ENCODE measurements at regions not wholly inside any gene's neighbourhood (a gene's known extent, or its start where the extent isn't known, plus 50 kb on each side); places are given as distances from the start of the nearest gene placed in this dataset.
A peak's percentile ranks its signal among the peaks of the same experiment; 100 is the strongest.

GRCh38 chr9:16202914-16203728 lies 650.3 kb downstream of the CCDC171 start:
- DNase-seq, result no peak

- no peak for DNase-seq
Observed at GRCh38 chr9:16203729-16204573, 651.1 kb downstream of the CCDC171 start.

GRCh38 chr9:16205455-16205854 lies 652.6 kb downstream of the CCDC171 start:
- DNase-seq, result no peak

GRCh38 chr9:16206518-16206917 lies 653.7 kb downstream of the CCDC171 start:
- DNase-seq, result no peak

GRCh38 chr9:16207161-16207560 lies 654.3 kb downstream of the CCDC171 start:
- DNase-seq, result peak; percentile 35

GRCh38 chr9:16210440-16210839 lies 657.6 kb downstream of the CCDC171 start:
- DNase-seq, result no peak

- no peak for DNase-seq
Observed at GRCh38 chr9:16211946-16212345, 658.5 kb downstream of the BNC2 start.

GRCh38 chr9:16213781-16214515 lies 656.5 kb downstream of the BNC2 start:
- peak; percentile 79 for DNase-seq

- no peak for DNase-seq
Observed at GRCh38 chr9:16214677-16215352, 655.7 kb downstream of the BNC2 start.

- DNase-seq, result peak; percentile 23
Observed at GRCh38 chr9:16215353-16215680, 655.2 kb downstream of the BNC2 start.

- DNase-seq, result no peak
Observed at GRCh38 chr9:16217943-16218701, 652.3 kb downstream of the BNC2 start.

- no peak for DNase-seq
Observed at GRCh38 chr9:16221366-16221765, 649.1 kb downstream of the BNC2 start.

GRCh38 chr9:16221822-16222547 lies 648.5 kb downstream of the BNC2 start:
- DNase-seq, result no peak

GRCh38 chr9:16223074-16223871 lies 647.2 kb downstream of the BNC2 start:
- no peak for DNase-seq

GRCh38 chr9:16230731-16231130 lies 639.7 kb downstream of the BNC2 start:
- DNase-seq, result no peak

GRCh38 chr9:16236311-16236710 lies 634.2 kb downstream of the BNC2 start:
- DNase-seq, result peak; percentile 83

- peak; percentile 65 for DNase-seq
Observed at GRCh38 chr9:16236882-16237281, 633.6 kb downstream of the BNC2 start.

GRCh38 chr9:16238623-16239138 lies 631.8 kb downstream of the BNC2 start:
- no peak for DNase-seq

GRCh38 chr9:16241231-16241630 lies 629.2 kb downstream of the BNC2 start:
- DNase-seq, result no peak

- no peak for DNase-seq
Observed at GRCh38 chr9:16243798-16244197, 626.7 kb downstream of the BNC2 start.
